ENCODE measurements at regions not wholly inside any gene's neighbourhood (a gene's known extent, or its start where the extent isn't known, plus 50 kb on each side); places are given as distances from the start of the nearest gene placed in this dataset.
"Not testable (repeated sequence)": the region's sequence is repeated elsewhere in the genome, so short reads cannot be mapped to it uniquely, and the experiment has no call there.

DNA sequence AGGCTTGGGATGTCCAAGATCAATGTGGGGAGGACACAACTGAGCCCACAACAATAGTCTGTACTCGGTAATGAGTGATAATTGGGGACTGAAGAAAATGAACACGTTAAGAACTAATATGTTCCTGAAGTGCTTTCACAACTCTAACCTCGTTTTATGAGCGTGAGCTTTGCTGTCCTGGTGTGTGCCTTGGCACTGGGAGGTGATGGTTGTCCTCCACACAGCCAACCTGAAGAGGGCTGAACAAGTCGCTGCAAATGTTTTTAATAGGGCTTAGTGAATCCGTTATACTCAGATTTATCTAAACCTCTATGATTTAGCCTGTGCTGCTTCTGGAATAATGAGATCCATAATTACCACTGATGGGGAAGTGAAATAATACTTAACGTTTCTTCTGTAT is 76.5 kb upstream of the PZP start:
- not testable (repeated sequence) for H3K4me3 ChIP-seq (ENCODE audit: insufficient read depth, low read length)

GRCh38 chr12:9284197-9284596 is 76.0 kb upstream of the PZP start:
- Histone ChIP-seq H3K4me2 (ENCODE audit: insufficient read depth, low read length) (peak overlapping the region; percentile 74), H3K4me3 (ENCODE audit: insufficient read depth, low read length) (peak overlapping the region; percentile 69)
- not testable (repeated sequence) for H3K27me3 ChIP-seq (ENCODE audit: insufficient read depth, low read length); H2AFZ ChIP-seq (ENCODE audit: low read length); H4K20me1 ChIP-seq (ENCODE audit: insufficient read depth, low read length); H3K4me1 ChIP-seq (ENCODE audit: insufficient read depth, low read length); H3K36me3 ChIP-seq (ENCODE audit: insufficient read depth, low read length); H3K27ac ChIP-seq (ENCODE audit: low read depth, low read length); H3K79me2 ChIP-seq (ENCODE audit: insufficient read depth, low read length); DNase-seq (ENCODE audit: insufficient read length, low spot score, missing footprints); H3K9me3 ChIP-seq (ENCODE audit: low read depth, low read length)

More for the DNA sequence above, 76.5 kb upstream of the PZP start:
- H3K36me3 ChIP-seq (ENCODE audit: insufficient read depth, low read length); H4K20me1 ChIP-seq (ENCODE audit: insufficient read depth, low read length); H3K27me3 ChIP-seq (ENCODE audit: insufficient read depth, low read length); DNase-seq (ENCODE audit: insufficient read length, low spot score, missing footprints); H3K9me3 ChIP-seq (ENCODE audit: low read depth, low read length); H3K27ac ChIP-seq (ENCODE audit: low read depth, low read length); H3K79me2 ChIP-seq (ENCODE audit: insufficient read depth, low read length); H3K4me1 ChIP-seq (ENCODE audit: insufficient read depth, low read length); H2AFZ ChIP-seq (ENCODE audit: low read length): not testable (repeated sequence)
- peak overlapping the region; percentile 74 for H3K4me2 ChIP-seq (ENCODE audit: insufficient read depth, low read length)

- not testable (repeated sequence) for H3K79me2 ChIP-seq (ENCODE audit: insufficient read depth, low read length); H3K36me3 ChIP-seq (ENCODE audit: insufficient read depth, low read length); H3K27me3 ChIP-seq (ENCODE audit: insufficient read depth, low read length); H3K4me1 ChIP-seq (ENCODE audit: insufficient read depth, low read length); H4K20me1 ChIP-seq (ENCODE audit: insufficient read depth, low read length); H3K9me3 ChIP-seq (ENCODE audit: low read depth, low read length); DNase-seq (ENCODE audit: insufficient read length, low spot score, missing footprints)
- Histone ChIP-seq H3K4me2 (ENCODE audit: insufficient read depth, low read length) (peak overlapping the region; percentile 74), H3K4me3 (ENCODE audit: insufficient read depth, low read length) (peak overlapping the region; percentile 69), H3K27ac (ENCODE audit: low read depth, low read length) (peak overlapping the region; percentile 17), H2AFZ (ENCODE audit: low read length) (peak overlapping the region; percentile 64)
Observed at GRCh38 chr12:9283346-9284095, 75.3 kb upstream of the PZP start.

DNA sequence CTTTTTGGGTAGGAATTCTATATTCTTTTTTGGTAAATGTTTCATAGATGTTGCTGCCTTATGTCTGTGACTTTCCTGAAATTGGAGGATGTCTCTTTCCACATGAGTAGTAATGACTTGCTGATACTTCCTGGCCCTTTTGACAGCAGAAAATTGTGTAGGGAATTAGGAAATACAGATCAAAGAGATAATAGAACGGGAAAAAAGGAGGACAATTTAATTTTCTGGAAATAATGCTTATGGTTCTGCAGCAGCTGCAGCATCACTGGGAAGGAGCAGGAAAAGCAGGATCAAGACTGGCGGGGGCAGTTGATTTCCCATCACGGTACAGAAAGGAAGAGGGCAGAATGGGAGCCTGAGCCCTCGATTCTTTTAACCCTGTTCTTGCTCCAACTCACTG is 68.8 kb upstream of the PZP start:
- H2AFZ ChIP-seq (ENCODE audit: low read length), result no peak overlapping the region
- no peaks in the 10 kb centered on the region for H3K36me3 ChIP-seq (ENCODE audit: insufficient read depth, low read length)
- no peaks in the 10 kb centered on the region for H3K9me3 ChIP-seq (ENCODE audit: low read depth, low read length)
- no peak overlapping the region for H3K4me3 ChIP-seq (ENCODE audit: insufficient read depth, low read length)
- DNase-seq (ENCODE audit: insufficient read length, low spot score, missing footprints), result no peak
- no peaks in the 10 kb centered on the region for H4K20me1 ChIP-seq (ENCODE audit: insufficient read depth, low read length)
- H3K79me2 ChIP-seq (ENCODE audit: insufficient read depth, low read length), result no peaks in the 10 kb centered on the region
- H3K27ac ChIP-seq (ENCODE audit: low read depth, low read length), result no peak overlapping the region
- no peak for TF ChIP-seq CTCF (IDR thresholded peaks at IDR 0.05; ENCODE audit: extremely low read depth, low read depth, low read length)
- no peak overlapping the region for H3K4me2 ChIP-seq (ENCODE audit: insufficient read depth, low read length)
- H3K4me1 ChIP-seq (ENCODE audit: insufficient read depth, low read length), result peaks cover 3% of the 10 kb centered on the region
- peaks cover 12% of the 10 kb centered on the region for H3K27me3 ChIP-seq (ENCODE audit: insufficient read depth, low read length)

- H3K27ac ChIP-seq (ENCODE audit: low read depth, low read length), result no peak overlapping the region
- H3K4me3 ChIP-seq (ENCODE audit: insufficient read depth, low read length), result no peak overlapping the region
- TF ChIP-seq CTCF (IDR thresholded peaks at IDR 0.05; ENCODE audit: extremely low read depth, low read depth, low read length), result no peak
- peak; percentile 29 for DNase-seq (ENCODE audit: insufficient read length, low spot score, missing footprints)
- H3K79me2 ChIP-seq (ENCODE audit: insufficient read depth, low read length), result no peaks in the 10 kb centered on the region
- peaks cover 15% of the 10 kb centered on the region for H3K27me3 ChIP-seq (ENCODE audit: insufficient read depth, low read length)
- no peaks in the 10 kb centered on the region for H3K36me3 ChIP-seq (ENCODE audit: insufficient read depth, low read length)
- no peaks in the 10 kb centered on the region for H4K20me1 ChIP-seq (ENCODE audit: insufficient read depth, low read length)
- H3K4me1 ChIP-seq (ENCODE audit: insufficient read depth, low read length), result peaks cover 3% of the 10 kb centered on the region
- no peaks in the 10 kb centered on the region for H3K9me3 ChIP-seq (ENCODE audit: low read depth, low read length)
- H3K4me2 ChIP-seq (ENCODE audit: insufficient read depth, low read length), result no peak overlapping the region
- H2AFZ ChIP-seq (ENCODE audit: low read length), result no peak overlapping the region
Observed at GRCh38 chr12:9273276-9273675, 65.1 kb upstream of the PZP start.

Measured in osteoblast (primary cell).